Psoas muscle (tissue), 7 donors: ENCODE measurements at regions not wholly inside any gene's neighbourhood (a gene's known extent, or its start where the extent isn't known, plus 50 kb on each side); places are given as distances from the start of the nearest gene placed in this dataset.
"Not testable (repeated sequence)": the region's sequence is repeated elsewhere in the genome, so short reads cannot be mapped to it uniquely, and the experiment has no call there.

Source experiments
- ATAC-seq, 4 donors: fragments of 200-7000 bp; cut with Tn5 transposase; one replicate each; pipeline ENCODE4 v1.9.1; 2020; ENCODE audit warnings: moderate library complexity in 3 of 4, mild to moderate bottlenecking in 2 of 4
- DNase-seq, 2 donors: peaks; one replicate each; pipeline ENCODE4 v3.0.0-alpha.2; 2020
- H3K27ac ChIP-seq: fragments of 200-600 bp; one replicate; pipeline ENCODE4 v1.8.0; 2022
- H3K27me3 ChIP-seq, 3 donors: fragments of 200-600 bp in 1 of 3; one replicate each; pipeline versions ENCODE4 v1.6.1 to v1.8.0; 2013 to 2022; ENCODE audit warnings: low read length in 2 of 3, mild to moderate bottlenecking in 2 of 3, moderate library complexity in 1 of 3; ENCODE audit not compliant: insufficient read depth in 3 of 3
- H3K36me3 ChIP-seq, 2 donors: fragments of 200-600 bp in 1 of 2; one replicate each; pipeline versions ENCODE4 v1.6.1 to v1.8.0; 2013 to 2022; ENCODE audit warnings: low read depth in 1 of 2, mild to moderate bottlenecking in 1 of 2, moderate library complexity in 1 of 2; ENCODE audit not compliant: insufficient read depth in 1 of 2
- H3K4me1 ChIP-seq: fragments of 200-600 bp; one replicate; pipeline ENCODE4 v1.8.0; 2022
- H3K4me3 ChIP-seq: fragments of 200-600 bp; one replicate; pipeline ENCODE4 v1.8.0; 2022; ENCODE audit warnings: mild to moderate bottlenecking
- H3K9me3 ChIP-seq: fragments of 200-600 bp; one replicate; pipeline ENCODE4 v1.8.0; 2022
- WGBS, 3 donors: extraction: QIAGEN DNeasy Blood & Tissue Kit; methylation state at CpG; one replicate each; pipeline versions ENCODE4 v1.1.6 to v1.1.7; 2013; 5-methylcytosine and 5-hydroxymethylcytosine counted together
- intact Hi-C, 2 donors: fragments of 100-400 bp; cut with DNase I; formaldehyde crosslinking; loops; one replicate each; pipeline versions ENCODE4 v1.11.0 to v1.14.2; 2022
- TF ChIP-seq, protein P1 (sequence below): fragments of 200-600 bp; IDR thresholded peaks from one replicate; pipeline ENCODE4 v1.8.0; 2022; ENCODE audit warnings: antibody characterized with exemption
- donor health status: healthy with polysubstance abuse.
- donor health status: DM: no; HTN: no; CAD: no; lungs with moderate emphysema.
- donor health status: Bipolar disorder and iron deficiency.
- donor health status: healthy.
- donor health status: DM: yes; HTN: yes; CAD: no.
- donor health status: DM: no; HTN: no; CAD: no.
- donor health status: DM: yes; HTN: yes; CAD: no.

DNA sequence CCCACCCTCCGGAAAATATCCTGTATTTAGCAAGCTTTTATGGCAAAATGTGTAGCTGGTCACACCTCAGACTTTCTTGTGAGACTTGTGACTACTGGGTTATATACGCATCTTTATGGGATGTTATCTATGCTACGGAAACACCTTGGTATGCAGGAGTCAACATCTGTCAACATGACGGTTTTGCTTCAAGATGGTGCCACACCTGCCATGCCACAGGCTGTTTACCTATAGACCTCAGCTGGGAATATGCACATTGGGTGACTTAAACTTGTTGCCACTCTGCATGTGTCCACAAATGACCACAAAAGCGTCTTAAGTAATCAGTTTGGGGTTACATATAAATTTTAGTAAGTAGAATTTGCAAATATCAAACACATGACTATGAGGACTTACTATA, 192.3 kb upstream of the ATP6AP2 start:
- Histone ChIP-seq H3K9me3 (no peaks in the 10 kb centered on the region), H3K27ac (no peak overlapping the region), H3K36me3 (no peaks in the 10 kb centered on the region), H3K4me1 (no peaks in the 10 kb centered on the region), H3K4me3 (no peak overlapping the region), H3K27me3 (no peaks in the 10 kb centered on the region)
- TF ChIP-seq, protein P1, sequence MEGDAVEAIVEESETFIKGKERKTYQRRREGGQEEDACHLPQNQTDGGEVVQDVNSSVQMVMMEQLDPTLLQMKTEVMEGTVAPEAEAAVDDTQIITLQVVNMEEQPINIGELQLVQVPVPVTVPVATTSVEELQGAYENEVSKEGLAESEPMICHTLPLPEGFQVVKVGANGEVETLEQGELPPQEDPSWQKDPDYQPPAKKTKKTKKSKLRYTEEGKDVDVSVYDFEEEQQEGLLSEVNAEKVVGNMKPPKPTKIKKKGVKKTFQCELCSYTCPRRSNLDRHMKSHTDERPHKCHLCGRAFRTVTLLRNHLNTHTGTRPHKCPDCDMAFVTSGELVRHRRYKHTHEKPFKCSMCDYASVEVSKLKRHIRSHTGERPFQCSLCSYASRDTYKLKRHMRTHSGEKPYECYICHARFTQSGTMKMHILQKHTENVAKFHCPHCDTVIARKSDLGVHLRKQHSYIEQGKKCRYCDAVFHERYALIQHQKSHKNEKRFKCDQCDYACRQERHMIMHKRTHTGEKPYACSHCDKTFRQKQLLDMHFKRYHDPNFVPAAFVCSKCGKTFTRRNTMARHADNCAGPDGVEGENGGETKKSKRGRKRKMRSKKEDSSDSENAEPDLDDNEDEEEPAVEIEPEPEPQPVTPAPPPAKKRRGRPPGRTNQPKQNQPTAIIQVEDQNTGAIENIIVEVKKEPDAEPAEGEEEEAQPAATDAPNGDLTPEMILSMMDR, result no peak
- ATAC-seq (no peak), DNase-seq (no peak)
- intact Hi-C loops, result no loop called here
- WGBS, 3 donors, result 86 to 99% (median 96%) methylated on average over 5 of the region's 5 CpGs

DNA sequence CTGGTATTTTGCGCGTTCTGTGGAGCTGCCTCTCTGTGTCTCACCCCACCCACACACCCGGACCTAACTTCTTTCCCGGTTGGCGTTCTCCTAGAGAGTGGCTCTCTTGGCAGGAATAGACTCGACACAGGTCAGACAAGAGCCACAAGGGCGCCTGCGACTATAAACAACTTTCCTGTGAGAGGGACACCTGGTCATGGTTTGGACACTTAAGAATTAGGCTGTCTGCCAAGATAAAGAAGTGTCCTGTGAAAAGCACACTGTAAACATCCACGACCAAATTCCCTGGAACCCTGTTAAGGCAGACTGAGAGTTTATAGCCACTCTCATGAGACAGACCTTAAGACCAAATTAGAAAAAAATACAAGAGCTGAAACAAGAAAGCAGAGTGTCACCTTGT, 192.9 kb upstream of the ATP6AP2 start:
- H3K4me1 ChIP-seq, intact Hi-C loops, H3K9me3 ChIP-seq, H3K4me3 ChIP-seq, H3K27ac ChIP-seq, H3K27me3 ChIP-seq, H3K36me3 ChIP-seq, ATAC-seq, DNase-seq: not testable (repeated sequence)
- 55 to 72% (median 56%) methylated on average over 9 of the region's 9 CpGs for WGBS, 3 donors

DNA sequence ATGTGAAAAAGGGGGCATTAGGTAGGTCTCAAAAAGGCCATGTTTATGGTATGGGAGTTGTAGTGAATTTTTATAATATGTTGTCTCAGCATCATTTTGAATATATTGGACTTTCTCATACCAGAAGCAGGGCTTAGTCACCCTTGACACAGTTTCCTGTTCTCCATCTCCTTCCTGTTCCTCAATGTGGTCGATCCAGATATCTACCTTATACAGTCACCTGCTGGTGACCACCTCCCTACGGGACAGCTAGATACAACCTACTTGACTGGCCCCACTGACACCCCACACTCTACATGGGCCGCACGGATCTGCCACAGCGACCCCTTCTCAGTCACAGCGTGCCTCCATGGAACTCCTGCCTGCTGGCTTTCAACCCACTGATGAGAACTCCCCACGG, 193.5 kb upstream of the ATP6AP2 start:
- H3K9me3 ChIP-seq, H3K36me3 ChIP-seq, DNase-seq, ATAC-seq, H3K4me1 ChIP-seq, H3K4me3 ChIP-seq, H3K27ac ChIP-seq, intact Hi-C loops, H3K27me3 ChIP-seq: not testable (repeated sequence)
- 75 to 95% (median 84%) methylated on average over 5 to 7 of the region's 7 CpGs for WGBS, 3 donors

DNA sequence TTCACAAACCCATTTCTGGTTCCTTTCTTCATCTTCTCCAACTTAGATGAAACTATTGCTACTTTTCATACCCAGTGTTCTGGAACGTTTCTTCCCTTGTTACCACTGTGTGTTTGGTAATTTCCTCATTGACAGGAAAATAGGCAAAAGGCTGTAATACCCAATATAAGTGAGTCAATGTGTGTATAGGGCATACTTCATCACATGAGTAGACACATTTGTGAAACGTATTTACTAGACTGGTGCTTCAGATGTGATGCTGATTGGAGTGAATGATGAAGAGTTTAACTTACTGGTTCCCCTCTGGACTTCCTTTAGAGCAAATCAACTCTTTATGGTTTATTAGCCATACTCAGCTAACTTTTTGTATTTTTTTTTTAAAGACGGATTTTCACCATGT, 195.1 kb upstream of the ATP6AP2 start:
- Histone ChIP-seq H3K4me1 (no peaks in the 10 kb centered on the region), H3K36me3 (no peaks in the 10 kb centered on the region), H3K4me3 (no peak overlapping the region), H3K27ac (no peak overlapping the region), H3K9me3 (no peaks in the 10 kb centered on the region), H3K27me3 (no peaks in the 10 kb centered on the region)
- TF ChIP-seq, protein P1, result no peak
- DNase-seq, result no peak
- intact Hi-C loops, result no loop called here
- no peak for ATAC-seq
- 61 to 81% (median 74%) methylated on average over 3 of the region's 3 CpGs for WGBS, 3 donors

DNA sequence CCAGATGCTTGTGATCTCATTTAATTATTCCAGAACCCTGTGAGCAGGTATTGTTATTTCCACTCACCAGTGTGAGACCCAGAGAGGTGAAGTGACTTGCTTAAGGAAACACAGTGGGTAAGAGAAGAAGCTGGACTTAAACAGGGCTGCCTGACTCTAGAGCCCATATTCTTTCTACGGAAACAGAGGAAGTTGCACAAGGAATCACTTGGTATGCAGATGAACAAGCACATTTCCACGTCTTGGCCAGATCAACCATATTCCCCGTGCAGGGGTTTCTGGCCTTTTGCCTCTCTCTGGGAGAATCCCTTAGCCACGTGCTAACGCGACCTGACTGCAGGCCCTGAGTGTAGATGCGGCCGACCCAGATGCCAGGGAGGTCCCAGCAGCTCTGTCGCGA, 195.5 kb upstream of the ATP6AP2 start:
- Histone ChIP-seq H3K36me3 (no peaks in the 10 kb centered on the region), H3K4me3 (no peak overlapping the region), H3K27me3 (no peaks in the 10 kb centered on the region), H3K9me3 (no peaks in the 10 kb centered on the region), H3K4me1 (no peaks in the 10 kb centered on the region), H3K27ac (no peak overlapping the region)
- intact Hi-C loops, result no loop called here
- no peak for ATAC-seq
- DNase-seq, result no peak
- TF ChIP-seq, protein P1, result no peak
- 82 to 86% (median 83%) methylated on average over 10 of the region's 10 CpGs for WGBS, 3 donors

DNA sequence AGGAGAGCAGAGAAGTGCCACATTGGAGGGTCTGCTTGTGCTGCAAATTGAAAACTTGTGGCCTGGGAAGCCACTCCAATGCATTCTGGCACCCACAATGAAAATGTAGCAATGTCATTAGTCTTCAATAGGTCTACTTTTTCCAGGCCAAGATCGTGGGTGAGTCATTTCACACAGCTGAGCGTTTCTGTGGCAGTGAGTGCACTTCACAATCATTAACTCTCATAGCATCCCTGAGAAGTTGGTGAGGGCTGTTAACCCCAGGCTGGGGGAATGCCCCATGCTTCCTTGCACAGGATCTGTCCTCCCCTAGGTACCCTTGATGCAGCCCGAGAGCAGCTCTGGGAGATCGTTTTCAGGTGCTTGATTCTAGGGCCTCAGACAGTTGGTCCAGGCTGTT, 196.8 kb upstream of the ATP6AP2 start:
- Histone ChIP-seq H3K4me1 (no peaks in the 10 kb centered on the region), H3K36me3 (no peaks in the 10 kb centered on the region), H3K9me3 (no peaks in the 10 kb centered on the region), H3K4me3 (no peak overlapping the region), H3K27me3 (no peaks in the 10 kb centered on the region), H3K27ac (no peak overlapping the region)
- intact Hi-C loops, result no loop called here
- TF ChIP-seq, protein P1, result no peak
- DNase-seq (no peak), ATAC-seq (no peak)
- 62 to 75% (median 69%) methylated on average over 4 of the region's 4 CpGs for WGBS, 3 donors
